HAP-1 (cell line): ENCODE measurements at regions not wholly inside any gene's neighbourhood (a gene's known extent, or its start where the extent isn't known, plus 50 kb on each side); places are given as distances from the start of the nearest gene placed in this dataset.
"Not testable (repeated sequence)": the region's sequence is repeated elsewhere in the genome, so short reads cannot be mapped to it uniquely, and the experiment has no call there.

Experiments used
- DNase-seq, 2 experiments: peaks; one replicate each; pipeline ENCODE4 v3.0.0-alpha.2; 2016 to 2020; ENCODE audit warnings: low spot score in 2 of 2
- H3K27me3 ChIP-seq: fragments of 250-450 bp; sonication (Bioruptor Pico); 2 replicates; pipeline ENCODE4 v1.5.1; 2020; ENCODE audit warnings: low read depth, mild to moderate bottlenecking, moderate library complexity
- H3K36me3 ChIP-seq: fragments of 250-450 bp; sonication (Bioruptor Pico); replicated peaks from 2 replicates; pipeline ENCODE4 v1.5.1; 2020; ENCODE audit warnings: mild to moderate bottlenecking
- H3K4me1 ChIP-seq: fragments of 250-450 bp; sonication (Bioruptor Pico); 2 replicates; pipeline ENCODE4 v1.5.1; 2020; ENCODE audit warnings: mild to moderate bottlenecking
- H3K4me3 ChIP-seq: fragments of 250-450 bp; sonication (Bioruptor Pico); 2 replicates; pipeline ENCODE4 v1.5.1; 2020; ENCODE audit warnings: mild to moderate bottlenecking, moderate library complexity
- H3K9me3 ChIP-seq: fragments of 250-450 bp; sonication (Bioruptor Pico); 2 replicates; pipeline ENCODE4 v1.5.1; 2020; ENCODE audit warnings: mild to moderate bottlenecking, moderate library complexity
- in situ Hi-C: fragments of 300-500 bp; cut with MboI; formaldehyde crosslinking; loops from 3 replicates; pipeline ENCODE4 v1.14.3; 2020; ENCODE audit warnings: low sequenced_read_pairs, inconsistent platforms, mixed read lengths

DNA sequence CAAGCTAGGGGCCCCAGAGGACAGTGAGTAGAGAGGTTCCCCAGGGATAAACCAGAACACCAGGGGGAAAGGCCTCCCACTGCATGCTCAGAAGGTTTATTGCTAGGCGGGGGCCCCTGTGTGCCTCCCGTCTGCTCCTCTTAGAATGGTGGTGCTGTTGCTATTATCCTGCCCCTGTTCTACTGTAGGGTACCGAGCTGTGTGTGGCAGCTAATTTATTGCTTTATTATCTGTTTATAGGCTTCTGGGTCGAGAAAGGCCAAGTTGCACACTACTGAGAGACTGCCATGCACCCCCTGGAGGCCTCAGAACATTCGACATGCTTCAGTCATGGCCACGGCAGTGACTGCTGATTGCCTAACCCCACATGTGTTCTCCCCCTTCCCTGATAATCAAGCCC, 373.6 kb downstream of the ANAPC1 start:
- not testable (repeated sequence) for H3K4me1 ChIP-seq

DNA sequence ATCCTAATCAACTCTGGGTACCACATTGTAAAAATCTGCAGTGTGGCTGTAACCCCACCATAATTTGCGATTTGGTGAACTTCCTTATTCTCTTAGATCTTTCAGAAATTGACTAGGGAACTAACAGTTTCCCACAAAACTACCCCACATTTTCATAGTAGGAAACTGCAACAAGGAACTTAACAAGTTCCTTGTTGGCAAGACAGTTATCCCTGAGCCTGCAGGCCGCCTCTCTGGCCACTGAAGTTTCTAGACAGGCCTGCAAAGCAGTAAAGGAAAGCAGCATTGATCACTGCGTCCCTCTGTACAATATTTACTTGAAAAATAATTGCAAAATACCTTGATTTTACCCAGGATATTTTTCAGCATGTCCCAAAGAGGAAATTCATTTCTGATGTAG, 372.9 kb downstream of the ANAPC1 start:
- in situ Hi-C loops, DNase-seq, H3K36me3 ChIP-seq, H3K27me3 ChIP-seq, H3K9me3 ChIP-seq, H3K4me3 ChIP-seq, H3K4me1 ChIP-seq: not testable (repeated sequence)

More for the DNA sequence above, 373.6 kb downstream of the ANAPC1 start:
- H3K4me3 ChIP-seq, DNase-seq, H3K9me3 ChIP-seq, H3K27me3 ChIP-seq, in situ Hi-C loops, H3K36me3 ChIP-seq: not testable (repeated sequence)

DNA sequence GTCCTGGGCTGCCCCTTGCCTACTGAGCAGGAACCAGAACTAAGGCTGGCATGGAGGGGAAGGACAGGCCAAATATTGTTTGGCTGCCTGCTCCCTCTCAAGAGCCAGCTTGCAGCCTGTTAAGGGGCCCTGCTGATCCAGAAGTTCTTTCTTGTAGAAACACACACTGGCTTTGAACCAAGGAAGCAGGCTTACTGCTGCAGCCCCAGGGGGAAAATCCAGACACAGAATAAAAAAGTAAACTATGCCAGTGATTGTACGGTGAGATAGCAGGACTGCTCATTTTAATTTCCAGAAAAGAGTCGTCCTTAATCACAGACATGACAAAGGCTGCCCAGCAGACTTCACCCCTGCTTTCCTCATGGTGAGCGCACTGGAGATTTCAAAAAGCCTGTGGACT, 371.6 kb downstream of the ANAPC1 start:
- H3K9me3 ChIP-seq, H3K36me3 ChIP-seq, in situ Hi-C loops, DNase-seq, H3K27me3 ChIP-seq, H3K4me1 ChIP-seq, H3K4me3 ChIP-seq: not testable (repeated sequence)

DNA sequence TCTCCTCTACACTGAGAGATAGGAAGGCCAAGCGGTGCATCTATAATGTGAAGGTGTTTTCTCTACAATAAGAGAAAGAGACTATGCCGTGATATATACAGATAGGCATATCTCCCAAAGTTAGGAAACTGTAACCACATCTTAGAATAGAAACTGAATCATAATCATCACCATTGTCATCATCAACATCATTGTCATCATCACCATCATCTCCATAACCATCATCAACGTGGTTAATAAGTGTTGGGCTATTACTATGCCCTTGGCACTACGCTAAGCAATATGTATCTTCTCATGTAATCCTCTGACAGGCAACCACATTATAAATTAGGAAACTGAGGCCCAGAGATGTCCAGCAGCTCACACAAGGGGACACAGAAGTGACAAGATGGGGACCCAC, 369.9 kb downstream of the ANAPC1 start:
- H3K27me3 ChIP-seq, H3K4me1 ChIP-seq, H3K9me3 ChIP-seq, H3K4me3 ChIP-seq, in situ Hi-C loops, DNase-seq, H3K36me3 ChIP-seq: not testable (repeated sequence)

DNA sequence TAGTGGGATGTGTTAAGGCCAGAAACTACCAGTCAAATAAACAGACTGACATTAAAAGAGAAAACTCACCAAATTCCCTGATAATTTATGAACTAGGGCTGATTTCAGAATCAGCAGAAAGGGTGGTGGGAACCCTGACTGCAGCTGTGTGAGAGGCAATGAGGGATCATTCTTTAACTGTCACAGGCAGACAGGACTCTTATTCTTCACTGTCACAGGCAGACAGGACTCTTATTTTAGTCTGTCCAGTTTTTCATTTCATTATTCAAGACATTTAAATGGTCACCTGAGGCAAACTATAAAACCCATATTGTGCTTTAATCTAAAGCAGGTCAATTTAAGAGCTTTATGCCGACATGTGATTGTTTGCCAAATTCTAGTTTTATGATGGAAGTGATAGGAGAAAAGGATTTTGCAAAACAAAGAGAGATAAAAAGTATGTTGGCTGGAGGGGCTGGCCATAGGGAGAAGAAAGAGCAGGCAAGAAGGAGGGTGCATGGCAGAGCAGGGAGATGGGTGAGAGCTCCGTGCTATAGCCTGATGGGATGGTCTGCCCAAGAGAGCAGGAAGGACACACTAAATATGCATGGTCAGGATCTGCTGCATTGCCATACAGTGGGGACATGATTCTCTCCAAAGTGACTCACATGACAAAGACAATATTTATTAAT, 366.8 kb downstream of the ANAPC1 start:
- in situ Hi-C loops, H3K9me3 ChIP-seq, H3K4me3 ChIP-seq, H3K4me1 ChIP-seq, H3K27me3 ChIP-seq, H3K36me3 ChIP-seq, DNase-seq: not testable (repeated sequence)

DNA sequence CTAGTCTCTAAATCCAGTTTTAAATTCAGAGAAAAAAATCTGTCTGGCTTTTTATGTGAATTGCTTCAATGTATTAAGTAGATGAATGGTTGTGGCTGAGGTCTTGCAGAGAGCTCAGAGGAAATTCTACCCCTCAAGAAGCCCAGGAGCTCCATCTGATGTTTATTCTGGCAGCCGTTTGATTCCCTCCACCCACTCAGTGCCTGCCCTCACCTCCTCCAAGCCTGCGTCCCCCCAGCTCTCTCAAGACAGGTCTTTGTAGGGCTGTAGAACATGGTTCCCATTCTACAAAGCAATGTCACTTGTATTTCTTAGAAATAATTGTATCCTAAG, 366.3 kb downstream of the ANAPC1 start:
- H3K4me1 ChIP-seq, H3K36me3 ChIP-seq, DNase-seq, H3K27me3 ChIP-seq, H3K4me3 ChIP-seq, in situ Hi-C loops, H3K9me3 ChIP-seq: not testable (repeated sequence)

DNA sequence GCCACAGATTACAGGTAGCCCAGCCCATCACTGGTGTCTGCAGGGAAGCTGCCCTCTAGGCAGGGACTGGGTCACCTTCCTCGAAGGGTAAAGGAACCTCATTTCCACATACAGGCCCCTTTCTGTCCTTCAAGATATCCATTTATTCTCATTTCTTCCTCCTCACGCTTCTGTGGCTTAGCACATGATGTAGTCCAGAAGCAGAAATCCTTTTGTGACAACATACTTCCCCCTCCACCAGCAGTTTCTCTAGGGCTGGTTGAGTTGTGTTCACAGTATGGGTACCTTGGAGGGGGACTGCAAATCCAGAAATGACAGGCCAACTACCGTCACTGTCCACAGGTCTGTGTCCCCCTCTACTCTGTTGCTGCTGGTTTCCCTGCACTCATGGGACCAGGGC, 364.9 kb downstream of the ANAPC1 start:
- no peaks in the 10 kb centered on the region for H3K4me1 ChIP-seq
- in situ Hi-C loops = no loop called here

DNA sequence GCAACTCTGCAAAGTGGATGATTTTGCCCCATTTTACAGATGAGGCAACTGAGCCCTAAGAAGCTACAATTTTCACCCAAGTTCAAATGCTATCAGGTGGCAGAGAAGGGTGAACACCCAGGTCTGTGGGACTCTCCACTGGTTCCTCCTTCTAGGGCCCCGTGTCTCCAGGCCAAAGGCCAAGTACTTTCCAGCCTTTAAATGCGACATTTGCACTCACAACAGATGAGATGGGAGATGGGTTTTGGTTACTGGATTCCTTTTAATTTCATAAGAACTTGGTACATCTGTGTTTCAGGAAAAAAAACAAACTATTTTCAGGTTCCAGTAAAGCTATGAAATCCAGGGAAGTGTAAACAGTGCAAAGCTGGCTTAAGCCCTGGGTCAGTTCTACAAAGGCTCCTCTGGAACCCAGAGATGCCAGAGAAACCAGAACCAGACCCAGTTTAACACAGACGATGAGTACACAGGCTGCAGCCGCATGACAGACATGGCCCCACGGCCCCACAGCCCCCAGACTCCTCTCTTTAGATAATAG, 361.7 kb downstream of the ANAPC1 start:
- in situ Hi-C loops = no loop called here
- H3K4me1 ChIP-seq = no peaks in the 10 kb centered on the region
- no peaks in the 10 kb centered on the region for H3K27me3 ChIP-seq
- H3K9me3 ChIP-seq = no peaks in the 10 kb centered on the region
- H3K36me3 ChIP-seq = no peaks in the 10 kb centered on the region
- H3K4me3 ChIP-seq = no peak overlapping the region
- no peak for DNase-seq

More for the DNA sequence above, 364.9 kb downstream of the ANAPC1 start:
- DNase-seq = no peak
- Histone ChIP-seq H3K27me3 (no peaks in the 10 kb centered on the region), H3K9me3 (no peaks in the 10 kb centered on the region), H3K36me3 (no peaks in the 10 kb centered on the region), H3K4me3 (no peak overlapping the region)

DNA sequence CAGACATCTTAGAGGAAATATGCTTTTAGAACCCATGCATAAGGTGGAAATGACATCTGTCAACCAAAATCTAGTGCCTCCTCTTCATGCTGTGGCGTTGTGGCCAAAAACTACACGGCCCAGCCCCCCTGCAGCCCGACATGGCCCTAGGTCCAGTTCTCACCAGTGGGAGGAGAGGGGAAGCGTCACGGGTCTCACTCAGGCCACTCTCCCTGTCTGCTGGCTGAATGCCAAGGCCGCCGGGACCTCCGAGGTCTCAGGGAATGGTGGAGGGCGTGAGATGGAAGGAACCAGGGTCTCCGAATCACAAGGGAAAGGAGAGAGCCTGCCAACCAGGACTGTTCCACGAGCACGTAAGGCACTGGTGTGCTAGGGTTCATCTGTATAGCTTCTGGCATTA, 361.0 kb downstream of the ANAPC1 start:
- no peaks in the 10 kb centered on the region for H3K36me3 ChIP-seq
- no peaks in the 10 kb centered on the region for H3K27me3 ChIP-seq
- no peaks in the 10 kb centered on the region for H3K9me3 ChIP-seq
- no peak for DNase-seq
- H3K4me1 ChIP-seq = no peaks in the 10 kb centered on the region
- no peak overlapping the region for H3K4me3 ChIP-seq
- in situ Hi-C loops = no loop called here

DNA sequence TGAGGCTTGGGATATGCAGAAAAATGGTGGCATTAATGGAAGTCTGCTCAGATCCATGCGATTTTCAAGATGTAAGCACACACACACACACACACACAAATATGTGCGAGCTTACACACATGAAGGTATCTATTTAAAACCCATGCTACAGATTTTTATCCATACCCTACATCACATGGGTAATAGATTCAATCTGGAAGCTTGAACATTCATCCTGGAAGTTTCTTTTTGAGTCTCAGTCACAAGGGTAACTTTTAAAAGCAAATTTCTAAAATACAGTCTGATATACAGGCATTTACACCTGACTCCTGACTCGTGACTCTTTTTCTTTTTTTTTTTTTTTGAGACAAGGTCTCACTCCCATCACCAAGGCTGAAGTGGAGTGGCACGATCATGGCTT, 359.0 kb downstream of the ANAPC1 start:
- H3K4me3 ChIP-seq, H3K27me3 ChIP-seq, H3K9me3 ChIP-seq, in situ Hi-C loops, H3K4me1 ChIP-seq, H3K36me3 ChIP-seq, DNase-seq: not testable (repeated sequence)

DNA sequence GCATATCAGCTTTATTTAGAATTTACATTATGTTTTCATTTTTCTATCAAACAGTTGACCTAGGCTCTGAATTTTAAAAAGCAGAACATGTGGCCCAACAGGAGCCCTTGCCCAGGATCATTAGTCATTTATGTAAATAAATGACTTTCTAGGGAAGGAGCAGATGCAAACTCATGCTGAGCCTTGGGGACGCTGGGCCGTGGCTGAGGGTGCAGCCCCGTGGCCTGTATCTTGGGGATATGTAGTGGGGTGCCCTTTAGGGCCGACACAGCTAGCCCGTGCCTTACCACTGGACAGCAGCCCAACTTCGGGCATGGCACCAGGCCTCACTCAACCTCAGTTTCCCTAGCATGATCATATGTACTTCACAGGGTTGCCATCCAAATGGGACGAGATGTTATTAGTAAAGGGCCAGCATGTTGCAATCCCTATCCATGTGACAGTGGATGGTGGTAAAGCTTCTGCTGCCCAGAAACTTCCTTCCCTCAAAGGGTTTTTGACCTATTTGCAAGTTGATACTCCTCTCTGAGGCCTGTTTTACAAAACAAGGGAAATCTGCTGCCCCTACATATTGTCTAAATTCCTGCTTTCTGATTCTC, 357.9 kb downstream of the ANAPC1 start:
- H3K4me3 ChIP-seq, DNase-seq, H3K27me3 ChIP-seq, H3K36me3 ChIP-seq, H3K9me3 ChIP-seq, H3K4me1 ChIP-seq, in situ Hi-C loops: not testable (repeated sequence)

DNA sequence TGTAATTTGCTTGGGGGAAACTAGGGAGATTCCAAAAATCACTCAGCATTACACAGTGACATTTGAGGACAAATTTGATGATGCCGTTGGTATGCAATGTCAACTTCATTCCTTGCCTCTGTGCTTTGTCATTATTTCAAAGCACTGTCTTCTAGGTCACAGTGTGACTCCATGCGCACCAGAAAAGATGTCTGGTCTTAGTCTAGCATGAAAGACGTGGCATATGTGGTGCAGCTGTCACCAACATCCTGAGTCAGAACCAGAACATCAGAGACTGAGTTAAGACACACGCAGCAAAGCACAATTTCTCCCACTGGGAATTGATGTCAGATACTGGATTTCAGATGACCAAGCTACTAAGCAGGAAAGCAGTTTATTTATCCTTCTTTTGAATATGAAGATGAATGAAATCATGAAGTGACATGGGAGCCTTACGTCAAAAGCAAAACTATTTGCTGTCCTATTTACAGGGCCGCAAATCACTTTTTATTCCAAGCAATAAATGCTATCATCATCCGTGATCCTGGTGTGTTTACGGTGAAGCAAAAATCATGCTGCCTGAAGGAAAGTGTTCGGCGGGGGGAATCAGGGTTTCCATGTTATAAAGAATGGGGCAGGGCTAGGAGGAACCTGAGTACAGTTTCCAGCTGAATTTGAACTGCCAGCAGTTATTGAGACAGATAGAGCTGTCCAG, 356.1 kb downstream of the ANAPC1 start:
- in situ Hi-C loops, DNase-seq, H3K4me3 ChIP-seq, H3K4me1 ChIP-seq, H3K27me3 ChIP-seq, H3K36me3 ChIP-seq, H3K9me3 ChIP-seq: not testable (repeated sequence)

DNA sequence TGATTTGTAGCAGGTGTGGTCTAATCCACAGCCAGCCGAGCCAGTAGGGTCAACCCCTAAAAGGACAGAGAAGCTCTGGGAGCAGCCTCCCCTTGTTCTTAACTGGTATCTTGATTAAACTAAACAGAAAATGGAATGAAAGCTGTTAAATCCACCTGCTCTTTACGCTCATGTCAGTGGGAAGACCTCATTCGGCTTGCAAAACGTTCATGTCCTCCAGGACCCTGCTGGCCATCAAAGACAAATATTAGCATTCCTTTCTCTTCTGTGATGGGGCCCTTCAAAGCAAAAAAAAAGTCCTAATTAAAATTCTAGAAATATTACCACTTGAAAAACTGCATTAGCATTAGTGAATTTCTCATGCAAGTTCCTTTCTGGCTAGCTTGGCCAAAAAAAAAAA, 355.0 kb downstream of the ANAPC1 start:
- H3K4me3 ChIP-seq, H3K36me3 ChIP-seq, H3K9me3 ChIP-seq, in situ Hi-C loops, H3K4me1 ChIP-seq, H3K27me3 ChIP-seq, DNase-seq: not testable (repeated sequence)

DNA sequence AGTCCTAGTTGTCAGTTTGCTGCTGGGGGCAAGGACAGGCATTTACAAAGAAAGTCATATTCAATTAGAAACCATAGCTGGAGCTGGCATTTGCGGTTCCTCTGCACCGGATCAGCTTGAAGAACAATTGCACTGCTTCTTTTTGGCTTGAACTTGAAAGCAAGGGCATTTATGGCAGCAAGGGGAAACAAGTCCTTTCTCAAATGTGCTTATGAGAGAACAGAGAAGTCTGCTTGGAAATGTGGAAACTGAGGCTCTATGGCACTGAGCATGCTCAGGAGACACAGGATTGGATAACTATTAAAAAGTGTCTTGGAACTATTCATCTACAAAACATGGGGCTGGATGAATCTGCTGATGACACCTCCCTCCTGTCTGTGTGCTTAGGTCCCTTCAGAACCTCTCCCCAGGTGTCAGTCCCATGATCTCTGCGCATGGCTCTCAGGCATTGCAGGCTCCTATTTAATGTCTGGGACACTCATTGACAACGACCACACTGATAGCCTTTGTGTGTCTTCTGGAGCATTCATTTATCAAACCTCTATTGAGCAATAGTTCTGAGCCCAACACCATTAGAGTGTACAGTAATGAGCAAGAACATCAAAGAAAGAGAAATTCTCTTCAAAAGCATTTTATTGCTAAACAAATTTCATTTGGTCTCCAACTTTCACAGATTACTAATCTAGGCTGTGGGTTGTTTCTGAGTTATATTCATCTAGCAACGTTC, 353.6 kb downstream of the ANAPC1 start:
- H3K4me3 ChIP-seq, in situ Hi-C loops, H3K4me1 ChIP-seq: not testable (repeated sequence)

More for the DNA sequence above, 353.6 kb downstream of the ANAPC1 start:
- not testable (repeated sequence) for H3K27me3 ChIP-seq, H3K36me3 ChIP-seq, DNase-seq, H3K9me3 ChIP-seq
